ENCODE measurements at regions not wholly inside any gene's neighbourhood (a gene's known extent, or its start where the extent isn't known, plus 50 kb on each side); places are given as distances from the start of the nearest gene placed in this dataset.

DNA sequence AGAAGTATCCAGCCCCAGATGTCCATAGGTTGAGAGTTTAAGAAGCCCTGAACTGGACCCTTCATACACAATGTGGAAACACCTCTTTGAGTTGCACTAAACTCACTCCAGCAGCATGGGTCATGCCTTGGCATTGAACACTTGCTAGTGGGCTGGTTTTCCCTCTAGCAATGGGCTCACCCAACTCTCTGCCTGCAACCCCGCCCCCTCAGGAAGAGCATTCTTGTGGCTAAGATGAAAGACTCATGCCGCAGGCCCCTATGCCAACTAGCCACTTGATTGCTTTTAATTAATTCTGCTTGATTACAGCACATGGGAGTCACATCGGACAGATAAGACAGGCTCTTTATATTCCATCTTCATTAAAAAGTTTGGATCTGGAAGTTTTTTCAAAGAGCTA, 136.5 kb upstream of the GJB5 start:
- no peak for DNase-seq

DNA sequence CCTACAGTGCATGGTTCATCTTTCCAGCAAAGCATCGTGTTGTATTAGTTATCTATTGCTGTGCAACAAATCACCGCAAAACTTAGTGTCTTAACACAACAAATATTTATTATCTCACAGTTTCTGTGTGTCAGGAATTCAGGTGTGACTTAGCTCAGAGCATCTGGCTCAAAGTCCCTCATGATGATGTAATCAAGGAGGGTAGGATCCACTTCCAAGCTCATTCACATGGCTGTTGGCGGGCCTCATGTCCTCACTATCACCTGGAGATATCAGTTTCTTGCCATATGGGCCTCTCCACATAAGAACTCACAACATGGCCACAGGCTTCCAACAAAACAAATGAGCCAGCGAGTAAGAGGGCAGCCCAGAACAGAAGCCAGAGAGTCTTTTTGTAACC, 135.6 kb upstream of the GJB5 start:
- DNase-seq, result no peak

DNA sequence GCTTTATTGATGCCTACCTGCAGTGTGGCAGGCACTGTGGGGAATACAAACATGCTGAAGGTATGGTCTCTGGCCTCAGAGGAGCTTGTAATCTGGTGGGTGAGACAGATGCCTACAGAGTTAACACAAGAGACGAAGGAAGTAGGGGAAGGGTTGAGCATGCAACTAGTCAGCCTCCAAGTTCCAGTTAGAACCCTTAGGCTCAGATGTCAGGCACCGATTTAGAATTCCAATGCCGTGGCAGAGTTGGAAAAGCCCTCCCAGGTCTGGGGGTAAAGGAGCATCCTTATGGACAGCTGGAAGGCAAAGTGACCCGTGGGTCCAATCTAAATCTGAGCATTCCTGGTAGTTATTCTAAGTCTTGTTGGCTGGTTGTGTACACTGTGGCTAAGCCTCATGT, 132.9 kb upstream of the GJB5 start:
- no peak for DNase-seq

DNA sequence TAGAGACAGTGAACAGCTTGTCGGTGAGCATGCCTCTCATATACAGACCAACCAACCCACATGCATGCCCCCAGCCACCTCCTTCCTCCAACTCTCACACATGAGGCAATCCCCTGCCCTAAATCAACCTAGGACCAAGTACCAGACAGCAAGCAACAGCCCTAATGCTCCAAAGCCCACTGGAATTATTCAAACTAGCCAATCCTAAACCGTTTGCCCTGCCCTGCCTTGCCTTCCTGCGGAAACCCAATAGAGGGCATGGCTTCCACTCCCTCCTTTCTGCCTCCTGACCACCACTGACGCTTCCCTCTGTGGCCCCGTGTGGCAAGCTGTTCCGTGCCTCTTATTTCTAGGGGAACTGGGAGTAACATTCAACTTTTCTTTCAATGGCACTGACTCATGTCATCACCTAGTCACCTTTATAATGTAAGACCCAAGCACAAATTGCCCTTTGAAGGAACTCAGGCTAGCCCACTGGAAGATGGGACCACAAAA, 129.3 kb upstream of the GJB5 start:
- no peak for DNase-seq

DNA sequence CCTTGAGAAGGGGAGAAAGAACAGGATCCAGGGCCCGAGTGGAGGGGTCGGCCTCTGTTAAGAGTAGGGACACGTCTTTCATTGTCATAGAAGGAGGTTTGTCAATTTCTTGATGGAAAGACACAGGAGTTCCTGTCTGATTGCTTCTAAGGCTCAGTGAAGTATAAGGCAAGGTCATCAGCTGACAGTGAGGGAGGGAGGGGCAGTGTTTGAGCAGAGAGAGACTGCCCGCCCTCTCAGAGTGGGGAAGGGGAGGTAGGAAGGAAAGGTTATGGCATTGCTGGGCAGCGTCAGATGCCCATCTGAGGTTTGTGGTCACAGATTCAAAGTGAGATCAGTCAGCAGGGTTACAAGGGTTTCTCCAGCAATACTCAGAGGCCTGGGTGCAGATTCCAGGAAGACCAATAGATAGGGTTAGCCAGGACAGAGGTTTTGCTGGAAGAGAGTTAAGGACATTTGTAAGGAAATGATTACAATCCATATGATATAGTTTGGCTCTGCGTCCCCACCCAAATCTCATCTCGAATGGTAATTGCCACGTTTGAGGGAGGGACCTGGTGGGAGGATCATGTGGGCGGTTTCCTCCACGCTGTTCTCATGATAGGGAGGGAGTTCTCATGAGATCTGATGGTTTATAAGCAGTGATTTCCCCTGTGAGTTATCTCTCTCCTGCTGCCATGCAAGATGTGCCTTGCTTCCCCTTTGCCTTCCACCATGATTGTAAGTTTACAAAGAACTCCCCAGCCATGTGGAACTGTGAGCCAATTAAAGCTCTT, 127.2 kb upstream of the GJB5 start:
- no peak for DNase-seq

DNA sequence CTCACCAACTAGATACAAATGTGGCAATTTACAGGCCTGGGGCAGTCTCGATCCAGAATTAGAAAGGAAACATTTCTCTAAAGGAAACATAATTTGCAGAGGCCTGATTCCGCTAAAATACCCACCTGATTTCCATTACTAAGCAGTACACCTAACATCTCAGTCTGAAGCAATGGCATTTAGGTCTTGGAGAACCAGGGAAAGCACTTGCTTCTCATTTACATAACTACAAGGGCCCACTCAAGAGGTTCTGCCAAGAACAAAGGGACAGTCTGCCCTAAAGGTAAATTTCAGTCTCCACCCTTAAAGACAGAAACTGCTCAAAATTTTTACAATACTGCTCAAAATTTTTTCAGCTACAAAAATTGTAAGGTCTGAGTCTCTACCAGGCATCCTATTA, 123.7 kb upstream of the GJB5 start:
- no peak for DNase-seq

DNA sequence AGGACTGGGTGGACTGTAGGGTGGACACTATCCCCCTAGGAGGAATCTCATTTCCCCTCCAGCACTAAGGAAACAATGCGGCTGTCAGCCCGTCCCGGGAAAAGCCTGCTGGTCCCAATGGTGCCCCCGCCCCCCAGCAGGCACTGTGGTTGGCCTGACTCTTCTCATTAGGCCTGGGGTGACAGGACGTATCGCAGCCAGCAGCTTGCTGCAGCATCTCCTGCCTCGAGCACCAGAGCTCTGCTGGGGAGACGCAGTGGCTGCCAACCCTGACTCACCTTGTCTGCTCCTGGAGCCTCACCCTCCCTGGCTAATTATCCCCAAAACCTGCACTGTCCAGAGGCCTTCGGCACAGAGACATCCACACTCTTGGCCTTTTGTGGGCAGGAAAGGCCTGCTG, 115.1 kb upstream of the GJB5 start:
- no peak for DNase-seq

DNA sequence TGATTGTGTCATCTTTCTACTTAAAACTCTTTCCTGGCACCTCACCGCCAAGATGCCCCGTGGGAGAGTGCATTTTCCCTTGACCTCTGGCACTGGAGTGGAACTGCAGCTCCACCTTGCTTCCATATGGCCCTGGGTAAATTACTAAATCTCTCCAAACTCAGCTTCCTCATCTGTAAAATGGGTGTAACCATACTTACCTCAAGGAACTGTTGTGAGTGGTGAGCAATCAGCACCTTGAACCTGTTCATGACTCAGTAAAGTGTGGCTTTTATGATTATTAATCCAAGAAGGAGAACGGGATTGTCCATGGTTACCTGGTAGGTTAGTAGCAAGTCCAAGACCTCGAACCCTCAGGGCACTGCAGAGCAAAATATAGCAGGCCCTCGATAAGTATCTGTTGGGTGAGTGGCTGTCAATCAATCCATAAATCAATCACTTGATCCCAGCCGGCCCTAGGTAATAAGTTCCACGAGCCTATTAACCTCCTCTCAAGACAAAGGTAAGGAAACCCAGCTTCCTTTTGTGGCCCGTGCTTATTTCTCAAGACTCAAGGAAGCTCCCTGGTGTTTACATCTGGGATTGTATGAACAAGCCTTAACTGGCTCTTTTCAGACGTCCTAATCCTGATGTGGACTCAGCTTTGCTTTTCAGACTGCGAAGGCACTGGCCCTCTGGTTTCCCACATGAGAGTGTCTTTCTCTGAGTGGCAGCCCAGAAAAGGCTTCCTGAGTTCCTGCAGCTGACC, 114.0 kb upstream of the GJB5 start:
- DNase-seq, result no peak

DNA sequence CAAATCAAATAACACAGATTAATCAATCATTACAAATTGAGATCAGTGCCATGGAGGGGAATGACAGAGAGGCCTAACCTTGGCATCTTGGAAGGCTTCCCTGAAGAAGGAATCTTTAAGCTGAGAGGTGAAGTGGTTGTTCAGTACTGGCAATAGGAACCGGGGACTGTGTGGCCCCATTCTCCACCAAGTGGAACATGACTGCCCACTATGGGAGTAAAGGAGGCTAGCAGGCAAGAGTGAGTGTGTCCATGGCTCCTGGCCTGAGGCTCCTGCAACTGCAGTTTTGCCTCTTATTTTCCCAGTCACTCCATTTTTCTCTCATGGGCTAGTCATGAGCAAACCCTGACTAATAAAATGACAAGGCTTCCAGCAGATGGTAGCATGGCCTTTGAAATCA, 112.2 kb upstream of the GJB5 start:
- no peak for DNase-seq

DNA sequence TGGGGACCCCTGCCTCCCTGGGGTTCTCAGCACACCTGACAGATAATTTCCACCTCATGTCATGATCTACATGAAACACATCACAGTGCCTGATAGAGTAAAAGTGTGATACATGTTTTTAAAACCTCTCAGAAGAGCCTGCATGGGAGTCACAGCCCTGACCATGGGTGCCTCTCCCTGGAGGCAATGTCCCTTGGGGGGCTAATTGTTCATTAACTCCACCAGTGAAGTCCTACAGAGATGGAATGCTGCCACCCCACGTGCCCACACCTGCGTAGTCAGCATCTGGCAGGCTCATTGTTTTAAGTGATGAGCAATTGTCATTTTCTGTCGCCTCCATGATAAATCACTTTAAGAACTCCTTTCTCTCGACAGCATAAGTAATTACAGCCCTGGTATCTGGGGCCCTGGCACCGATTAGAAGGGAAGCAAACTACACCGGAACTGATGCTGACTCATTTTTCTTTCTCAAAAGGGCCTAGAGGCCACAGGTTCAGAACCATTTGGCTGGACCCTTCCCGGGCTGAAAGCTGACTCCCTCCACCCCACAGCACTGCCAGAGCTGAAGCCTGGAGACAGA, 109.6 kb upstream of the GJB5 start:
- no peak for DNase-seq

DNA sequence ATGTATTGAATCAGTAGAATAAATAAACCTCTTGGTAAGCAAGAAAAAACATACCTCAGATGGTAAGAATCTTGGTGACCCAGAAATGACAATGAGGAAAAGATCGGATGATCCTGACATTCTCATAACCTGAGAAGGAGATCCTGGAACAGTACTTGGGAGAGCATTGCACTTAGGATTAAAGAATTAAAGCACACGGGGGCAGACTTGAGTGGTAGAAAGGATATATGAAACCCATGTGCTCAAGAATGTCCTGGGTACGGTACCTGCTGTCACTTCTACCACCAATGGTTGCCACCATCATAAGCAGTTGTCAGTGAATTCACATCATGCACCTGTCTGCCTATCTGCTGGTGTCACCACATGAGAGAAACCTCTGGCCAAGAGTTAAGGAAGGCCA, 108.9 kb upstream of the GJB5 start:
- no peak for DNase-seq

DNA sequence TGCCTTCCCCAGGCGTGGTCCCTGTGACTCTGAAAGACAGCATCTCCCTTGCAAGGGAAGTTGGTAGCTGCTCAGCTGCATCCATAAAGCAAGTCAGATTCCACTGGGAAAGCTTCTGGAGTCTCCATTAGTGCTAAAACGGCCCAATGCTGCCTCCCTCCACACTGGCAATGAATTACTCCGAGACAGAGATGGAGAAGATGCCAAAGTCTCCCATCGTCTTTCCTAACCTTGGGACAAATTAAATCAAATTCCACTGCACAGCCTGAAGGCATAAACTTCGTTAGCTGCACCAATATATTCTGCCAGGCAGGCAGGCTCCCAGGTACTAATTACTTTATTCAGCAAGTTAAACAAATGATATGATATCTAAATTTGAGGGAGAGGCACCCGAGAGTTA, 106.3 kb upstream of the GJB5 start:
- DNase-seq, result no peak

DNA sequence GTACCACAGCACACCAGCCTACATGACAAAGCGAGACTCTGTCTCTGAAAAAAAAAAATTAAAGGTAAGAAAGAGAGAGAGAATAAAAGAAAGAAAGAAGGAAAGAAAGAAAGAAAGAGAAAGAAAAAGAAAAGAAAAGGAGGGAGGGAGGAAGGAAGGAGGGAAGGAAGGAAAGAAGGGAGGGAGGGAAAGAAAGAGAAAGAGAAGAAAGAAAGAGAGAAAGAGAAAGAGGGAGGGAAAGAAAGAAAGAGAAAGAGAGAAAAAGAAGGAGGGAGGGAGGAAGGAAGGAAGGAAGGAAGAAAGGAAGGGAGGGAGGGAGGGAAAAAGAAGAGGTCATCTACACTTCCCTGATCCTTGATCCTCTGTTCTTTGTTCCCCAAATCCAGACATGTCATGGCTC, 104.8 kb upstream of the GJB5 start:
- no peak for DNase-seq

DNA sequence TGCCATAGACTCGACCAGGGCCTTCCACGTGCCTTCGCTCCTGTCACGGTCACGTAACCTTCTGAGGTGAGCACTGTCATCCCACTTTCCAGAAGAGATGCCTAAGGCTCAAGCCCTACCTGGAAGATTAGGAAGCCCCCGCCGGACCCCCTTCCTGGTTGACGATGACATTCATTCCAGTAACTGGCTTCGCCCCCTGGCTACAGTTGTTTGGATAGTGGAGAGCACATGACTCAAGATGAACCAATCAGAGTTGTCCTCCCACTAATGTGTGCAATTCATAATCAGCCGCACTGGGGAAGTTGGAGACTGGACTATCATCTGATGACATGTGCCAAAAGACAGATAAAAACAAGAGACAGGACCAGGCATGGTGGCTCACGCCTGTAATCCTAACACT, 104.0 kb upstream of the GJB5 start:
- DNase-seq, result no peak

DNA sequence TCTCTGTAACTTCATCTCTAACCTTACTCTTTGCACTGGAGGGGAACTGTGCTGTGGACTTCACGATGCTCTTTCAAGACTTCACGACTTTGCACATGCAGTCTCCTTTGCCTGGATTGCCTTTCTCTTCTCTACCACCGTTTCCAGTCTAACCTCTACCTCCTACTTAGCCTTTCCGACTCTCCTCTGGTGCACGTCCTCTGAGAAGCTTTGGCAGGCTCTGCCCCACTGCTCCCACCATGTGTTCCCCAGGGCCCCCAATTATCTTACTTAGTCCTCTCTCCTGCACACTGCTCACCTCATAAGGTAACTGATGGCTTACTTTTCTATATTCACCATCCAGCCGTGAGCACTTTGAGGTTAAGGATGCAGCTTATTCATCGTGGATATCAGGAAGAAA, 101.7 kb upstream of the GJB5 start:
- no peak for DNase-seq

DNA sequence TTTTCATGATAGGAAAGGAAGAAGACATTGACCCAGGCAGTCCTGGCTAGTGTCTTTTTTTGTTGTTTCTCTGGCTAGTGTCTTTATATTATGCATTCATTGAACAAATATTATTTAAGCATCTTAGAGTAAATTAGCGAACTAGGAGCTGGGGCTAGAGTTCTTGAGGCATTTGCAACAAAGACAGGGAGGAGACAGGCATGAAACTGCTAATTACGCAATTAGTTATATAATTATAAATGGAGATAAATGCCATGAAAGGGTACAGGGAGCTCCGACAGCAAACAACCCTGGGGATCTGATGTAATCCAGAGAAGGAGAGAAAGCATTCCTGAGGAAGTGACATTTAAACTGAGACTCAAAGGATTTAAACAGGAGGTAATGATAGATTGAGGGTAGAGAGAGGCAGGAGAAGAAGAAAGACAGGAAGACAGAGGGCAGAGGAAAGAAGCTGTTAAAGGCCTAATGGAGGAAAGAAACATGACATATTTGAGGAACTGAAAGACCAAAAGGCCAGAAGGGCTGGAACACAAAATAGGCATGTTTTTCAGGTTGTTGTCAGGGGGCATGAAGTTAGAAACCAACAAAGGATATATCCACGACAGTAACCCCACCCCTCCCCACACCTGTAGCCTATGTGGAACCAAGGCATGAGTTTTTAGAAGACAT, 99.5 kb upstream of the GJB5 start:
- no peak for DNase-seq

DNA sequence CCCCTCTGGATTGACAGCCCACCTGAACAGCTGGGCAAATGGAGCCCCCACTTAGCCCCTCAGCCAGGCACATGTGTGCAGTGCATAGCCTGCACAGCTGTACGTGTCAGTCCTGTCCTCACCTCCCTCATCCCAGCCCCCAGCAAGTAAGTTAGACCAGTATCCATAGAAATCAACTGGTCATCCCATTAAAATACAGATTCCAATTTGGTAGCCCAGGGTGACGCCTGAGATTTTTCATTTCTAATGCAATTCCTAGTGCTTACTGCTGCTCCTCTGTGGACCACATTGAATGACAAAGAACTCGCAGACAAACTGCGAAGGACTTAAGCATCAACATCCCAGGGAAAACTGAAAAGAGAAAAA, 99.0 kb upstream of the GJB5 start:
- no peak for DNase-seq

DNA sequence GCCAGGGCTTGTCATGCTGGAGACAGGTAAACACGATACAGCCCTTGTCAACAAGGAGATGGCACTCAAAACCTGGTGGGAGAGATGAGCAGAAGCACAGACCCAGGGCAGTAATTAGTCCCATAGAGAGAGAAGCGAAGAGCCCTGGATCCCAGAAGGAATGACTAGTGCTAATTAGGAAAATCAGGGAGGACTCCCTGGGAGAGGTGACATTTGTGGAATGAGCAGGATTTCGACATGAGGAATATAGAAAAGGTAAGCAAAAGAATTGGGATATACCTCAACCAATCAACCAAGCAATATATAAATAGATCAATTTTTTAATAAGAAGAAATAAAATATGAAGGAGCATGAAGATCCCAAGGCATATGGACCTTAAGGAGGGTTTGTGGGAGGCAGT, 98.5 kb upstream of the GJB5 start:
- no peak for DNase-seq

DNA sequence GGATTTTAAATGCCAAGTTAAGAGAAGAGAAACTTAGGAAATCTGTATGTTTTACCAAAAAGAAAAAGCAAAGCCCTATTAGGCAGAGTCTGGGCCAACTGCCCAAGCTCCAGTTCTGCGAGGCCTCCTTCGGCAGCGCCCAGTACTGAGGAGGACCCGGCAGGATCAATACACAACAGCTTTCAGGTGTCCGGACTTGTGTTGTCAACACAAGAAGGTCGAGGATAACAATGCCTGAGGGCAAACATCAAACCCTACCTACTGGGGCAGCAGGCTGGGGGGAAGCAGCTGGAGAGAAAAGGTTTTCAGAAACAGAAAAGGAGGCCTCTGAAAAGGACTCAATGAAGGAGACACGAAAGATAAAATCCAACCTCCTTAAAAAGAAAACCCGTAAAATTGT, 98.1 kb upstream of the GJB5 start:
- no peak for DNase-seq

DNA sequence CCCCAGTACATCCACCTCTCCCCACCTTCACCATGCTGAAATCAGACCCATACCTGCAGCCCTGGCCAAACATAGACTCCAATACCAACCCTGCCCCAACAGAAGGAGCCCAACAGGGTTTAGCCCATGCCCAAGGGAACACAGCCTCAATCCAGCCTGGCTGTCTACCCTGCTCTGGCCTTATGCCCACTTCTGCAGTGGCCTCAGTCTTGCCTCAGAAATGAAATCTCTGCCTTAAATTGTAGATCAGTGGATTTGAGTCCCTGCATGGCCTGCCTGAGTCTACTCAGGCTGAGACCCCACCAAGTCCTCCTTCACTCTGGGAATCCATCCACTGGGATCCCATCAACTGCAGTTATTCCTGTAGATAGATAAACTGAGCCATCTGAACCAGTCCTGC, 97.6 kb upstream of the GJB5 start:
- no peak for DNase-seq

DNA sequence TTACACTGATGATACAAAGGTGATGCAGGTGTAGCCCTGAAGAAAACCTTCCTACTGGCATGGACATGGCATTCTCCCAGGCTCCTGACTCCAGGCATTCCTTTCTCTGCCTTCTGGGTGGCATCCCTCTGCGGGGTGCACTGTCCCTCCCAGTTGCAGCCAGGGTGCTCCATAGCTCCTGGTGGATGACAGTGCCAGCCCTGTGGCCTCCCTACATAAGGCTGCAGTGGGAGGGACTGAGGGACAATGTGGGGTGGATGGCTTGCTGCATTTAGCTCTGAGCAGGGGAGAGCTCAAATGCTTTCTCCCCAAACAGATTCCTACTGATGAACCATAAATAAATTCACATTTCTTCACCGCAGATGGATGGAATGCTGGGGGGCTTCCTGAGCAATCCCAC, 97.0 kb upstream of the GJB5 start:
- DNase-seq, result no peak

DNA sequence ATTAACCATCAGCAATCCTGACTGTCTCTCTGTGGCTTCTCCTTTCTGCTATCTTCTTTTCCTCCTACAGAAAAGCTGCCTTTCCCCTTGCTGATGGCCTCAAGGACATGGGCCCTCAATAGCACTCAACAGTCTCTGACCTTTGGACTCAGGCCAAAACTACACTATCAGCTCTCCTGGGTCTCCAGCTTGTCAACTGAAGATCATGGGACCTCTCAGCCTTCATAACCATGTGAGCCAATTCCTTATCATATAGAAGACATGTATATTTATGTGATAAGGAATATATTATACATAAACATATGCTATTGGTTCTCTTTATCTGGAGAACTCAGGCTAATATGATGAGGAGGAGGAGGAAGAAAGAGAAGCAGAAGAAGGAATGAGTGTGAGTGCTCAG, 91.8 kb upstream of the GJB5 start:
- DNase-seq, result no peak

DNA sequence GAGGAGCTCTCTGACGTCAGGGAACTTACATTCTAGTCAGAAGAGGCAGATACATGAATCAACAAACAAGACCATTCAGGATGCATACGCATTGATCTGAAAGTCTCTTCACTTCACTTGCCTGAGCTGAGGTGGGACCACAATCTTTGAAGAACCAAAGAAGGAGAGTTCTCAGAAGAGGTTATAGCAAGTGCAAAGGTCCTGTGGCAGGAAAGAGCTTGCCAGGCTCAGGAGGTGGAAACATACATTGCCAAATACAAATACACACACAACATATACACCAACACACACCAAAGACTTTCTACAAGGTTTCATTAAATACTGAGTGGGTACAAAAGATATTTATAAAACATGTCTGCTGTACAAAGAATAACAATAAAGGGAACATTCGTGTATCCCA, 86.8 kb upstream of the GJB5 start:
- DNase-seq, result no peak

DNA sequence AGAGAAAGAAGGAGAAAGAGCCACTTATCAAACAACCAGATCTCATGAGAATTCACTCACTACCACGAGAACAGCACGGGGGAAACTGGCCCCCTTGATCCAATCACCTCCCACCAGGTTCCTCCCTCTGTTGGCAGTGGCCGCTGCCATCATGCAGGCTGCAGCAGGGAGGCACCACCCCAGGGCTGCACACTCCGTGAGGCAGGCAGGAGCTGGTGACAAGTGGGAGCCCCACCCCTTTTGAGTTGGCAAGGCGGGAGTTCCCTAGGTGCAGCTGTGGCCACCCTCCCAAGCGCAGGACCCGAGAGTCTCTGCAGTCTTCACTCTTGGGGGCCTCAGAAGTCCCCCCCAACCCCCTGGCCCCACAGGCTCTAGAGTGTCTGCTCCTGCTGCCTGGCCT, 83.9 kb upstream of the GJB5 start:
- DNase-seq, result no peak
